ENCODE measurements at regions not wholly inside any gene's neighbourhood (a gene's known extent, or its start where the extent isn't known, plus 50 kb on each side); places are given as distances from the start of the nearest gene placed in this dataset.
A peak's percentile ranks its signal among the peaks of the same experiment; 100 is the strongest.
"Not testable (repeated sequence)": the region's sequence is repeated elsewhere in the genome, so short reads cannot be mapped to it uniquely, and the experiment has no call there.

DNA sequence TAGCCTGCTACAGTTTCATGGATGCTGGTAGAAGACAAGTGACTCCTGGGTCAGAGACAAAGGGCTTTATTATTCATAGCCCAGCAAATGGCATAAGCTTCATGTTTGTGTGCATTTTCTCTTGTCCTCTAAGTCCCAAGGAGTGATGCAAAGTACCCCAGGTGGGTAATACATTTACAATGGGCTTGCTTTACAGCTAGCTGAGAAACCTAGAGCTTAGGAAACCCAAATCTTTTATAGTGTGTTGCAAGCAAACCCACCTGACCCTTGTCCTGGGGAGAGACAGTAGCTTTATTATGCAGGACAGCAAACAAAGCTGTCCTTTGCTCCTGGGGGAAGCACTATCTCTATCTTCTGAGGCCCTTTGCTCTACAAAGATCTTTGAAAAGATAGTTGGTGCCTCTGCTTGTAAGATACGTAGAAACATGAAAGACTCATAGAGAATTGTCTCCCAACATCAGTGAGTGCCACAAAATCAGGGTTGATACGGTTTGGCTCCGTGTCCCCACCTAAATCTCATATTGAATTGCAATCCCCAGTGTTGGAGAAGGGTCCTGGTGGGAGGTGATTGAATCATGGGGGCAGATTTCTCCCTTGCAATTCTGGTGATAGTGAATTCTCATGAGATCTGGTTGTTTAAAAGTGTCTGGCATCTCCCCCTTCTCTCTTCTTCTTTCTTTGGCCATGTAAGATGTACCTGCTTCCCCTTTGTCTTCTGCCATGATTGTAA is 315.8 kb upstream of the USP24 start:
- no peak for DNase-seq (ENCODE audit: low read depth)
- in situ Hi-C loops (cut with HindIII; ENCODE audit: low pct_unique_long_range_greater_than_20kb, low sequenced_read_pairs): no loop called here

DNA sequence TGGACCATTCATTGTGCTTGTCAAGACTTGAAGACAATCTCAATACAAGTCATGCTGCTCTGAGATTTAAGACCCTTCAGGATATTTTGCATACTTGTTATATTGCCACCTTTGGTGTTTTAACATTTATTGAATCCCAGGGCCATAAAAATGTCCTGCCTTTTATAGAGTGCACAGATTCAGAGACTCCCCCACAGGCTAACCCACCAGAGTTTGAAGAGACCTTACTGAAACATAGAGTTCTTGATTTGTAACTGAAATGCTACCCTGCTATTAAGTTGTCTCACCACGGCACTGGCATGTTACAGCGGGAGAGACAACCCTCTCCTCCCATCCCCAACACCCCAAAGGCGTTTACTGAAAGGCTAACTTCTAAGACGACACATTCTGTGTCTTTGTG is 313.9 kb upstream of the USP24 start:
- in situ Hi-C loops (cut with HindIII; ENCODE audit: low pct_unique_long_range_greater_than_20kb, low sequenced_read_pairs): no loop called here
- no peak for DNase-seq (ENCODE audit: low read depth)

GRCh38 chr1:55527831-55528230 is 312.7 kb upstream of the USP24 start:
- in situ Hi-C loops (cut with HindIII; ENCODE audit: low pct_unique_long_range_greater_than_20kb, low sequenced_read_pairs): no loop called here
- DNase-seq (ENCODE audit: low read depth): no peak

DNA sequence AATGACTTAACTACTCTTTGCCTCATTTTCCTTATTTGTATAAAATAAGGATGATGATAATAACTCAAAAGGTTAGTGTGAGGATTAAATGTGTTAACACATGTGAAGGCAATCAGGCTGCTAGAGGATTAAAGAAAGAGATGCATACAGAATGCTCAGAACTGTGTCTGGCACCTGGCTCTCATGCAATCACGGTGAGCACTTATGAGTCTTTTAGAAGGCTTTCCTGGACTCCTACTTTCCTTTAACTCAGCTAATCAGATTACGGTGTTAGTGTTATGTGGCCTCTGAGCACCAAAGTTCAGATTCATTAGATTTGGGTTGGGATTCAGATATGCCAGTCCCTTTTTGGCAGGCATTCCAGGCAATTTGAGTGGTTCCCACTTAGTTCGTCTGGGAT is 311.6 kb upstream of the USP24 start:
- in situ Hi-C loops (cut with HindIII; ENCODE audit: low pct_unique_long_range_greater_than_20kb, low sequenced_read_pairs): no loop called here
- DNase-seq (ENCODE audit: low read depth): no peak

GRCh38 chr1:55524006-55524405 is 308.8 kb upstream of the USP24 start:
- no peak for DNase-seq (ENCODE audit: low read depth)
- in situ Hi-C loops (cut with HindIII; ENCODE audit: low pct_unique_long_range_greater_than_20kb, low sequenced_read_pairs): no loop called here

- DNase-seq (ENCODE audit: low read depth): no peak
- in situ Hi-C loops (cut with HindIII; ENCODE audit: low pct_unique_long_range_greater_than_20kb, low sequenced_read_pairs): no loop called here
Measured at GRCh38 chr1:55522982-55523381, 307.8 kb upstream of the USP24 start.

DNA sequence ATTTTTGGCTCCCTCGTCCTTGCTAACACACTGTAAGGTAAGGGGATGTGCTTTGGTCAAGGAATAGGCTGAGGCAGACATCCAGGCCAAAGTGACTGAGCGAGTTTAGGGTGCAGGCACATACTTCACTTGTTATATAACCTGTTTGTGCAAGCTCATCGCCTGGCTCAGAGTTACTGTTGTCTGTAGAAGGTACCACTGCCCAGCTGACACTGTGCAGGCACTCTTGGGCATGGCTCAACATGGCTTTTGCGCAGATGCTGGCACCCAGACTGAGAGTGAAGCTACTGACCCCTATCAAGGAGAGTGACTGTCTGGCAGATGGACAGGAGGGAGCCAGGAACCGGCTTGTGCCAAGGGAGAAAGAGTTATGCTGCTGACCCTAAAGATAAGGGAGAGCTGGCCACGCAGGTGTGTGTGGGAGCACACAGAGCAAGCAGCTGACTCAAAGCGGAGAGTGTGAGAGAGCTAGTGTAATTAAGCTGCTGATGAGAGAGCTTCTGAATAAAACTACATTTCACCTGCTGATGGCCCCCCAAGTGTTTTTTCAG is 307.3 kb upstream of the USP24 start:
- in situ Hi-C loops (cut with HindIII; ENCODE audit: low pct_unique_long_range_greater_than_20kb, low sequenced_read_pairs): no loop called here
- DNase-seq (ENCODE audit: low read depth): no peak

DNA sequence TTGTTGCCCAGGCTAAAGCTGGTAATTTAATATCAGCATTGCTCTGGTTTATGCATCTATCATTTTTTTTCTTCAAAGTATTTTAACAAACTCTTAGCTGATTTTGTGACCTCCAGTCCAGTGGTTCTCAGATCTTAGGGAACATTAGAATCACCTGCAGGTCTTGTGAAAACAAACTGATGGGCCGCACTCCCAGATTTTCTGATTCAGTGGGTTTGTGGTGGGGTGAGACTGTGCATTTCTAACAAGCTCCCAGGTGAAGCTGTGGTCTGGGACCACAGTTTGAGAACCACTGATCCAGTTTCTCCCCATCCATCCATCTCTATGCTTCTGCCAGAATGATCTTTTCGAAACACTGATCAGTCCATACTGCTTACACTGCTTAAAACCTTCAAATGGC is 305.7 kb upstream of the USP24 start:
- in situ Hi-C loops (cut with HindIII; ENCODE audit: low pct_unique_long_range_greater_than_20kb, low sequenced_read_pairs): no loop called here
- no peak for DNase-seq (ENCODE audit: low read depth)

GRCh38 chr1:55519937-55520683 is 304.9 kb upstream of the USP24 start:
- DNase-seq (ENCODE audit: low read depth): peak; percentile 41
- in situ Hi-C loops (cut with HindIII; ENCODE audit: low pct_unique_long_range_greater_than_20kb, low sequenced_read_pairs): no loop called here

- in situ Hi-C loops (cut with HindIII; ENCODE audit: low pct_unique_long_range_greater_than_20kb, low sequenced_read_pairs): no loop called here
- DNase-seq (ENCODE audit: low read depth): no peak
Measured at GRCh38 chr1:55519276-55519675, 304.1 kb upstream of the USP24 start.

DNA sequence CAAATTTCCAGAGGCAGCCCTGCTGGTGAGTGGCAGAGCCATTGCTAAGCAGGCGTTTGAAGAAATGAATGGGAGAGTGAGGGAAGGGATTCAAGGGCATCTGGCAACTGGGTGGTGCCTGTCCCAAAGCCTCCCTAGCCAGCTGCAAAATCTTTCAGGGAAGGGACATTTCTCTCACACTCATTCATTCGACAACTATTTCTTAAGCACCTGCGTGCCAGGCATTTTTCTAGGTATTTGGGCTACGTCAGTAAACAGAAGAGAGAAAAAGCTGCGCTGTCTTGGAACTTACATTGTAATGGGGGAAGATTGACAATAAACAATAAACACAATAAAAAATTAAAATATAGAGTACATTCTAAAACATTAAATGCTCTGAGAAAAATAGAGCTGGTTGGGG is 301.9 kb upstream of the USP24 start:
- in situ Hi-C loops (cut with HindIII; ENCODE audit: low pct_unique_long_range_greater_than_20kb, low sequenced_read_pairs): no loop called here

DNA sequence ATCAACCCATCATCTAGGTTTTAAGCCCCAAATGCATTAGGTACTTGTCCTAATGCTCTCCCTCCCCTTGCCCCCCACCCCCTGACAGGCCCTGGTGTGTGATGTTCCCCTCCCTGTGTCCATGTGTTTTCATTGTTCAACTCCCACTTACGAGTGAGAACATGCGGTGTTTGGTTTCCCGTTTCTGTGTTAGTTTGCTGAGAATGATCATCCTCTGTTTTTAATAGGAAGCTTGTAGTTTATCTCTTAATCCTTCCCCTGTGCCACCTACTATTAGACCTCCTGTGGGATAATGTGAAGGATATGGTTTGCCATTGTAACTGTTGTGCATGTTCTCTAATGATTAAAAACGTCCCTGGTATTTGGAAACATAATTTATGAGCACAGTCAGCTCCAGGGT is 299.4 kb upstream of the USP24 start:
- DNase-seq (ENCODE audit: low read depth); in situ Hi-C loops (cut with HindIII; ENCODE audit: low pct_unique_long_range_greater_than_20kb, low sequenced_read_pairs): not testable (repeated sequence)

More for the DNA sequence above, 301.9 kb upstream of the USP24 start:
- no peak for DNase-seq (ENCODE audit: low read depth)

GRCh38 chr1:55512466-55512865 is 297.3 kb upstream of the USP24 start:
- no peak for DNase-seq (ENCODE audit: low read depth)
- in situ Hi-C loops (cut with HindIII; ENCODE audit: low pct_unique_long_range_greater_than_20kb, low sequenced_read_pairs): no loop called here

GRCh38 chr1:55507578-55507931 is 292.4 kb upstream of the USP24 start:
- in situ Hi-C loops (cut with HindIII; ENCODE audit: low pct_unique_long_range_greater_than_20kb, low sequenced_read_pairs): no loop called here
- no peak for DNase-seq (ENCODE audit: low read depth)

GRCh38 chr1:55506740-55507577 is 291.8 kb upstream of the USP24 start:
- in situ Hi-C loops (cut with HindIII; ENCODE audit: low pct_unique_long_range_greater_than_20kb, low sequenced_read_pairs): no loop called here
- no peak for DNase-seq (ENCODE audit: low read depth)

DNA sequence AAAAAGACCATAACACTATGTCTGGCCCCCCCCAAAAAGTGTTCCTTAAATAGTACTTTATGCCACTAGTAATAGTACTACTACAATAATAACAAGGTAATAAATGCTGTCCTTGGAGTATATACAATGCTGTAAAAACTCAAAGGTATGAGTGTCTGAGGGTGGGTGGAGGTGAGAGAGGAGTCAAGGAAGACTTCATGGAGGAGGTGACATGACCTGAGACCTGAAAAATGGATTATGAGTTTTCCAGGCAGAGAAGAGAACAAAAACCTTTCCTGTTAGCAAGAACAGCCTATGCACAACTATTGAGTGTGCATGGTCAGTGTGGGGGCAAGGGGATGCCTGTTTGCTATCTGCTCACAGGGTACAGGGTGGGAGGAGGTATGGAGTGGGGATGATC is 290.2 kb upstream of the USP24 start:
- in situ Hi-C loops (cut with HindIII; ENCODE audit: low pct_unique_long_range_greater_than_20kb, low sequenced_read_pairs): no loop called here
- no peak for DNase-seq (ENCODE audit: low read depth)

GRCh38 chr1:55504306-55504731 is 289.2 kb upstream of the USP24 start:
- in situ Hi-C loops (cut with HindIII; ENCODE audit: low pct_unique_long_range_greater_than_20kb, low sequenced_read_pairs): no loop called here
- DNase-seq (ENCODE audit: low read depth): peak; percentile 70

DNA sequence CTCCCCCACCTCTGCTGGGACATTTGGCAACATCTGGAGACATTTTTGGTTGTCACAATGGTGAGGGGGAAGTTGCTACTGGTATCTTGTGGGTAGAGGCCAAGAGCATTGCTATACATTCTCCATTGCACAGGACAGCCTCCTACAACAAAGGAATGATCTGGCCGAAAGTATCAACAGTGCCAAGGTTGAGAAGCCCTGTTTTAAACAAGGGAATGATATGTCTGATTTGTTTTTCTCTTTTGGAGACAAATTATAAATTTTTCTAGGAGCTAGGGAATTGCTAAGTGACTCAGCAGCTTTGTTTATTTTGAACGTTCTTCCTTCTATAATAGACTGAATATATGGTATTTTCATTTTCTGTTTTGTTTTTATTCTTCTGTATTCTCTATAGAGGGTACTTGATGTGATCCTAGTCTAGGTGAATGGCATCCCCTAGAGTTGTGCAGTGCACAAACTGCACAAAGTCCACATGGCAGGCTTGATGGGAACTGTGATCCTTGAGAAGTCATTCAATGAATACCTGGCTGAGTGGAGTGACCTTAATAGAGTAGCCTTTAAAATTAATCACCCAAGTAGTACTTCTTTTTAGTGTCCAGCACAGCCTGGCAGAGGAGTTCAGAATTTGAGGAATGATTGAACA is 288.6 kb upstream of the USP24 start:
- DNase-seq (ENCODE audit: low read depth): no peak
- in situ Hi-C loops (cut with HindIII; ENCODE audit: low pct_unique_long_range_greater_than_20kb, low sequenced_read_pairs): no loop called here
